Activated CD4-positive, alpha-beta T cell treated with anti-CD3 and anti-CD28 coated beads, Interleukin-2, amount 50 U/mL, for 48 hours (primary cell): ENCODE measurements at regions not wholly inside any gene's neighbourhood (a gene's known extent, or its start where the extent isn't known, plus 50 kb on each side); places are given as distances from the start of the nearest gene placed in this dataset.
"Not testable (repeated sequence)": the region's sequence is repeated elsewhere in the genome, so short reads cannot be mapped to it uniquely, and the experiment has no call there.

Experiments
- DNase-seq, 2 experiments: peaks; one replicate each; pipeline ENCODE4 v3.0.0-alpha.2; 2020

DNA sequence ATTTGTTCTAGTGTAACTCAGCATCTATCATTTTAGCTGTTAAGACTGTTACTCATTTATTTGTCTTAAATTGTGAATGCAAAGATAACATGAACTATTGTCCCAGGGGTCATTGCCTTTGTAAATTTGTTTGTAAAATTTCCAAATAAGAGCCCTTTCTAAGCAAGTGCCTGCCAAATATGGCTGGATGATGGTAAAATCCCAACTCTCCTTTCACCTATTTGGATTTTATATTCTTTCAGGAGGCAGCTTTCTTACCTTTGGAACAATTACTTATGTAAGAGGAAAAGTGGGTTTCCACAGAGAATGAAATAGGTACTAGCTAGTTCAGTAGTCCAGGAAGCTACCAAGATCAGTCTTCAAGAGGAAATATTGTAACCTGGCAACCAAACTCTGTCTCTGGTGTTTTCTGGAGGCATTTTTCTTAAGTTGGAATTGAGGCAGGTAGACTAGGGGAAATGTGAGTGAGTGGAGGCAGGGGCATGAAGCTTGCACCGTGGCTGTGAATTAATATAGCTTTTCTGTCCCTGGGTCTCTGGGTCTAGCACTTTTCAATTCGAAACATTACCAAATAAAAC, 88.5 kb upstream of the XIST start:
- DNase-seq: no peak

- not testable (repeated sequence) for DNase-seq
These were observed 85.3 kb upstream of the XIST start for GRCh38 chrX:73937843-73938242.

DNA sequence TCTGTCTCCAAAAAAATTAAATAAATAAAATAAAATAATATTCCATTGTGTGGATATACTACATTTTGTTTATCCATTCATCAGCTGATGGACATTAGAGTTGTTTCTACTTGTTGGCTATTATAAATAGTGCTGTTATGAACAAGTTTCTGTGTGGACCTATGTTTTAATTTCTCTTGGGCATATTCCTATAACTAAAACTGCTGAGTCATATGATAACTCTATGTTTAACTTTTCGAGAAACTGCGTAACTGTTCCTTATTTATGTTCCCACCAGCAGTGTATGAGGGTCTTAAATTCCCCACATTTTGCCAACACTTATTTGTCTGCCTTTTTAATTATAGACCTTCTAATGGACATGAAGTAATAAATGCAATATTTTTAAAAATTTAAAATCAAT, 80.0 kb upstream of the XIST start:
- DNase-seq: no peak

GRCh38 chrX:73930300-73930699, 77.8 kb upstream of the XIST start:
- no peak for DNase-seq

DNA sequence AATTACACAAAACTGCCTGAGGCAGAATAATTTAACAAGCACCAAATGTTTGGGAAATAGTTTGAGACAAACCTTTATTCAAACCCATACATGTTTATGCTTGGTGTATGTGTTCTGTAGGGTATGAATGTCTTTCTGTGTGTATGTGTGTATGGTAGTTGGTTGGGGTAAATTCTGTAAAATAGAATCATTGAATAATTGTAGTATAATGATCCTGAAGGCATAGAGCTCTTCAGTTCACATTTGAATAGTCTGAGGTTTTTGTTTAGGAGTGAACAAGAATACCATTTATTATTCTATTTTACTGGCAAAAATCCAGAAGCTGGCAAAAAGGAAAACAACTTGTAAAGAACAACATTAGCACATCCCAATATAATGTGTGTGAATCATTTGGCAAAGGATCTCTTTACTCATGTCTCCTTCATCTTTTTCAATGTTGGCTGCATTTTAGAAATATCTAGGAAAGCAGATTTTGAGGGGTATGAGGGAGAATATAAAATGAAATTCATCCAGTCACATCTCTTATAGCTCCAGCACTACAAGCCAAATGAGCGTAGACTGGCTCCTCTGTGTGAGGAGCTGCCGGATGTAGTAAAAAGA, 70.4 kb upstream of the XIST start:
- no peak for DNase-seq

DNA sequence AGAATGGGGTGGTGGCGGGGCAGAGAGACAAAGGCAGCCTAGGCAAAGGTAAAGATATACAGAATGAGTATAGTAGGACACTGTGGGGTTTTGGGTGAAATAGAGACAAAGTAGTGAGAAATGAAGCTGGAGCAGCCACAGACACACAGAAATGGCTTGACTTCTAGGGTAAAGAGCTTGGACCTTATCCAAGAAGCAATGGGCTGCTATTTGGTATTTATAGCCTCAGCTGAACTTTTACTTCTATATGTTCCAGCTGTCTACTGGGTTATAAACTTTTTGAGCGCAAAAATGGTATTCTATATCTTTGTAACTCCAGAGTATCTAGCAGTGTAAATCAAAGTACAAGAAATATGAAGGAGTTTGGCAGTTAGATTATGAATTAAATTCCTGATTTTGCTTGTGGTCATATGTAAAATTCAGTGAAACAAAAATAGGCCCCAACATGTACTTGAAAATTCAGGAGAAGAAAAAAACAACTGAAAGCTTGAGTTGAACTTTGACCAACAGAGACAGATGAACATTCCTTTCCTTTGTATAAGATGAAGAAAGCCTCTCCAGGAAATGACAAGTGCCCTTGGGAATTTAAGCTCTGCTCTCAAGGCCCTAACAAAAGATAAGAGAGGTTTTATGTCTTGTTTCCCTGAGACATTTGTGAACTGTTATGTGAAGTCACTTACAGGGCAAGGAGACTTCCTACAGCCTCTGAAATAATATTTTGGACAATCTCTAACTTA, 64.6 kb upstream of the XIST start:
- no peak for DNase-seq

DNA sequence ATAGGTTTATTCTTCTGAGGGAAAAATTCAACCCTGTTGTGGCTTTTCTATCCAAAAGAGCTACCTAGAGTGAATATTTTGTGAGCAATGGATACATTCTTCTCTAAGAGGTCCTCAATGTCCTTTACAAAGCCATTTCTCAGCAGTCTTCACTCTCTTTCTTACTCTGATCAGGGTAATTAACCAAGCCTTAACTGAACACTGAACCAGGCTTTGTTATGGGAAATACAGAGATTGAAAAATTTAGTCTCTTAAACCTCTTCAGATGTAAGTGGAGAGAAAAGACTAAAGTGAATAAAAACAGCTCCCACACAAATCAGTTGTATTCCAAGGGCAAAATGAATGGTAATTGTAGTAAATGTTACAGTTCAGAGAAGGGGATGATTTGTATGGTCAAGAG, 64.0 kb upstream of the XIST start:
- no peak for DNase-seq

DNA sequence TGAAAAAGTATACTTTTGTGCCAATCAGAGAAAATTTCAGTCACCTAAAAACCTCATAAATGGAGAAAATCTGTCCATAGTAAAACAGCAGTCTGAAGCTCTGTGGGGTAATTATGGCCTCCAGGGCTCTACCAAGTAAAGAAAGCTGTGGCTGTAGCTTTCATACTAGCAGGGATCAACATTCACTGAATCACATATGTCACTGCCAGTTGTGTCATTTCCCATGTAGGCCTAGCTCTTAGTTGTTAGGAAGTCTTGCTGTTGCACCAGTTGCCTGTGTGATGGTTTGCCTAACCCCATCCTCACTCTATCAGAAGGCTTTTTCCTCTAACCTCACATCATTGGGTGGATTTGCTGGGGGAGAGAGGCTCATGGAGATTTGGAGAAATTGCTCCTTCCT, 62.3 kb upstream of the XIST start:
- DNase-seq: not testable (repeated sequence)

- DNase-seq: no peak
These were observed 61.1 kb upstream of the XIST start for GRCh38 chrX:73913580-73913979.

GRCh38 chrX:73911946-73912345, 59.4 kb upstream of the XIST start:
- DNase-seq: not testable (repeated sequence)

DNA sequence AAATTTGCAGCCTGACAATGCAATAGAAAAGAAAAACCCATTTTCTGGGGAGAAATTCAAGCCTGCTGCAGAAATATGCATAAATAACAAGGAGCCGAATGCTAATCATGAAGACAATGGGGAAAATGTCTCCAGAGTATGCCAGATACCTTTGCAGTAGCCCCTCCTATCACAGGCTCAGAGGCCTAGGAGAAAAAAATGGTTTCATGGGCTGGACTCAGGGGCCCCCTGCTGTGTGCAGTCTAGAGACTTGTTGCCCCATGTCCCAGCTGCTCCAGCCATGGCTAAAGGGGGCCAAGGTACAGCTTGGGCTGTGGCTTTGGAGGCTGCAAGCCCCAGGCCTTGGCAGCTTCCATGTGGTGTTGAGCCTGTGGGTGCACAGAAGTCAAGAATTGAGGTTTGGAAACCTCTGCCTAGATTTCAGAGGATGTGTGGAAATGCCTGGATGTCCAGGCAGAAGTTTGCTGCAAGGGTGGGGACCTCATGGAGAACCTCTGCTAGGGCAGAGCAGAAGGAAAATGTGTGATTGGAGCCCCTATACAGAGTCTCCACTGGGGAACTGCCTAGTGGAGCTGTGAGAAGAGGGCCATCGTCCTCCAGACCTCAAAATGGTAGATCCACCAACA, 53.3 kb upstream of the XIST start:
- not testable (repeated sequence) for DNase-seq

DNA sequence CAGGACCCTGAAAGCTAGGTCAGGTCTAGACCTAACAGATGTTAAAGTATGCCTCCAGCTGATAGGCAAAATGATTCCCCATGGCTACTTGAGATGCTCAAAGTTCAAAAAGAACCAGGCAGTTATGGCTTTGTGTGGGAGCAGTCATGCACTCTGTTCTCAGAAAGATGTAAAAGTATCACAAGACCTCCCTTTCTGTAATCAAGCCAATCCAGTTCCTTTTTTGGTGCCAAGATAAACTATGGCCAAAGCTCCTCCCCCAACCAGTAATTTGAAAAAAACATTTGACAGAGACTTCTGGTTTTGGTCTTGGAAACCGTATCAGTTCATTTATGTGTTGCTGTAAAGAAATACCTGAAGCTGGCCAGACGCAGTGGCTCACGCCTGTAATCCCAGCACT, 51.4 kb upstream of the XIST start:
- DNase-seq: no peak
